Epithelial cell of prostate (primary cell): ENCODE measurements at regions not wholly inside any gene's neighbourhood (a gene's known extent, or its start where the extent isn't known, plus 50 kb on each side); places are given as distances from the start of the nearest gene placed in this dataset.

Source experiments
- DNase-seq: peaks from one replicate; pipeline ENCODE4 v3.0.0-alpha.2; 2011; ENCODE audit warnings: low read depth, low spot score
- H3K27ac ChIP-seq: fragments of 450-650 bp; 2 replicates; pipeline ENCODE4 v1.5.1; 2017; ENCODE audit warnings: mild to moderate bottlenecking

GRCh38 chr5:82340799-82341198 is 62.6 kb upstream of the RPS23 start:
- DNase-seq: no peak
- H3K27ac ChIP-seq: no peak overlapping the region

GRCh38 chr5:82339792-82340191 is 61.6 kb upstream of the RPS23 start:
- DNase-seq: no peak
- H3K27ac ChIP-seq: no peak overlapping the region

GRCh38 chr5:82338771-82339373 is 60.7 kb upstream of the RPS23 start:
- H3K27ac ChIP-seq: no peak overlapping the region
- DNase-seq: no peak

GRCh38 chr5:82336959-82337351 is 58.8 kb upstream of the RPS23 start:
- H3K27ac ChIP-seq: no peak overlapping the region
- DNase-seq: no peak

GRCh38 chr5:82336226-82336958 is 58.2 kb upstream of the RPS23 start:
- no peak overlapping the region for H3K27ac ChIP-seq
- DNase-seq: no peak

- no peak overlapping the region for H3K27ac ChIP-seq
- no peak for DNase-seq
These were observed 57.7 kb upstream of the RPS23 start for GRCh38 chr5:82335806-82336205.

- DNase-seq: no peak
These were observed 56.7 kb upstream of the RPS23 start for GRCh38 chr5:82334856-82335255.

GRCh38 chr5:82334085-82334692 is 56.0 kb upstream of the RPS23 start:
- no peak overlapping the region for H3K27ac ChIP-seq
- DNase-seq: no peak

More at GRCh38 chr5:82334856-82335255, 56.7 kb upstream of the RPS23 start:
- H3K27ac ChIP-seq: no peak overlapping the region

- no peak overlapping the region for H3K27ac ChIP-seq
- no peak for DNase-seq
These were observed 54.9 kb upstream of the RPS23 start for GRCh38 chr5:82332886-82333615.

GRCh38 chr5:82332064-82332855 is 54.1 kb upstream of the RPS23 start:
- DNase-seq: no peak
- no peak overlapping the region for H3K27ac ChIP-seq

- no peak for DNase-seq
These were observed 53.4 kb upstream of the RPS23 start for GRCh38 chr5:82331557-82331956.

GRCh38 chr5:82330530-82331270 is 52.5 kb upstream of the RPS23 start:
- H3K27ac ChIP-seq: no peak overlapping the region
- DNase-seq: no peak

More at GRCh38 chr5:82331557-82331956, 53.4 kb upstream of the RPS23 start:
- H3K27ac ChIP-seq: no peak overlapping the region

GRCh38 chr5:82329393-82329792 is 51.2 kb upstream of the RPS23 start:
- DNase-seq: no peak

More at GRCh38 chr5:82329393-82329792, 51.2 kb upstream of the RPS23 start:
- H3K27ac ChIP-seq: no peak overlapping the region
